Lung (tissue), 11 donors: ENCODE measurements at regions not wholly inside any gene's neighbourhood (a gene's known extent, or its start where the extent isn't known, plus 50 kb on each side); places are given as distances from the start of the nearest gene placed in this dataset.

Experiments
- ATAC-seq: fragments of 200-7000 bp; cut with Tn5 transposase; one replicate; pipeline ENCODE4 v1.9.1; 2020; ENCODE audit warnings: moderate number of reproducible peaks; ENCODE audit not compliant: insufficient read depth, low FRiP score
- DNase-seq, 3 donors: peaks; one replicate each; pipeline ENCODE4 v3.0.0-alpha.2; 2013 to 2017
- H3K27ac ChIP-seq, 2 donors: one replicate each; pipeline ENCODE4 v1.5.1; 2013; ENCODE audit warnings: mild to moderate bottlenecking in 2 of 2, moderate library complexity in 2 of 2, control low read depth in 1 of 2, inconsistent platforms in 1 of 2, low read depth in 1 of 2, low read length in 1 of 2
- H3K27me3 ChIP-seq, 3 donors: one replicate each; pipeline ENCODE4 v1.5.1; 2013; ENCODE audit warnings: low read length in 2 of 3; ENCODE audit not compliant: control insufficient read depth in 3 of 3, insufficient read depth in 3 of 3
- H3K36me3 ChIP-seq, 4 donors: one replicate each; pipeline ENCODE4 v1.5.1; 2013; ENCODE audit warnings: low read length in 4 of 4, mild to moderate bottlenecking in 1 of 4, moderate library complexity in 1 of 4; ENCODE audit not compliant: control insufficient read depth in 4 of 4, insufficient read depth in 4 of 4
- H3K4me1 ChIP-seq, 5 donors: one replicate each; pipeline ENCODE4 v1.5.1; 2013; ENCODE audit warnings: low read length in 5 of 5, mild to moderate bottlenecking in 2 of 5, moderate library complexity in 1 of 5; ENCODE audit not compliant: control insufficient read depth in 5 of 5, insufficient read depth in 5 of 5
- H3K4me3 ChIP-seq: one replicate; pipeline ENCODE4 v1.5.1; 2013; ENCODE audit warnings: mild to moderate bottlenecking, control low read depth, moderate library complexity
- H3K9ac ChIP-seq, 2 donors: one replicate each; pipeline ENCODE4 v1.5.1; 2013; ENCODE audit warnings: low read length in 2 of 2, control low read depth in 1 of 2; ENCODE audit not compliant: insufficient read depth in 1 of 2
- H3K9me3 ChIP-seq, 4 donors: one replicate each; pipeline ENCODE4 v1.5.1; 2013; ENCODE audit warnings: low read length in 3 of 4, mild to moderate bottlenecking in 1 of 4, moderate library complexity in 1 of 4; ENCODE audit not compliant: control insufficient read depth in 4 of 4, insufficient read depth in 3 of 4
- WGBS, 2 donors: extraction: QIAGEN DNeasy Blood & Tissue Kit; methylation state at CpG; one replicate each; pipeline ENCODE4 v1.1.7; 2013; 5-methylcytosine and 5-hydroxymethylcytosine counted together
- TF ChIP-seq, protein P1 (sequence below): IDR thresholded peaks from 2 replicates; pipeline ENCODE4 v1.5.1; 2012; ENCODE audit warnings: mild to moderate bottlenecking; ENCODE audit errors: control extremely low read depth, extremely low read depth
- donor health status: control.
- donor health status: control.
- donor health status: Bipolar disorder and iron deficiency.
- donor health status: healthy.
- donor health status: DM: yes; HTN: yes; CAD: no.

DNA sequence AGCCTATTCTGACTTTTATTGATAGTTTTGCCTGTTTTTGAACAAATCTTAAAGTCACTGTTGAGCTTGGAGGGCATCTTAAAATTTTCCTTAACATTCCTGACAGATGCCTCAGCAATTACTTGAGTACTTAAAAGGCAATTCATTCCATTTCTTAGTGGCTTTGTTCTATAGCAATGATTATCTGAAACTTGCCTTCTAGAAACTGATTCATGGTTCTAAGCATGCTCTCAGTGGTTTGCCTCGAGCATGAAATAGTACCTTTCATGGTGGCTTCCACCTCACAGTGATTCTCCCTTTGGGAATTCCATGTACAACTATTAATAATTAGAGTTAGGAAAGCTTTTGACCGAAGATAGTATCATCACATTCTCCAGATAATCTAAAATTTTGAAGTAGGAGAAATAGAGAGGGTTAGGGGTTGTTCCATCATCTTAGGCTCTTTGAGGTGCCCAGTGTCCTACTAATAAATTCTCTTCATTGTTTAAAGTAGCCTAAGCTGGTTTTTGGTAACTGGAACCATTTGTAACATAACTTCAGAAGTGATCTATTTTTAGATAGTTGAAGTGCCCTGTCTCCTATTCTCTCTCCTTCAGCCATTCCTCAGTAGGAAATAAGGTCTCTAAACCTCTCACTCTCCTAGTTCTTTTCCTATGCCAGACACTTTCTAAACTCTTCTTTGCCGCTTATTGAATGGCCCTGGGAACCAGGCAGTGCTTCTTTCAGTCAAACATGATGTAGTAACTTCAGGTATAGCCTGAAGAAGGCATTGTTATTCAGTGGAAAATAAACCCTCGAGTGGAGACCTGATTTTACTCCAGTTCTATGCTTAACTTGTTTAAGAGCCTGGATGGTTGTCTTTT is 156.1 kb downstream of the HAUS1 start:
- ATAC-seq (no peak), DNase-seq (no peak)
- Histone ChIP-seq H3K9me3 (no peaks in the 10 kb centered on the region), H3K4me3 (no peak overlapping the region), H3K36me3 (peaks cover 2 to 16% (median 6%) of the 10 kb centered on the region in 4 donors), H3K27me3 (no peaks in the 10 kb centered on the region), H3K9ac (no peak overlapping the region), H3K27ac (peak overlapping the region in 1 of 2 donors; percentile 84), H3K4me1 (peaks cover 0 to 49% (median 3%) of the 10 kb centered on the region in 5 donors)
- TF ChIP-seq, protein P1, sequence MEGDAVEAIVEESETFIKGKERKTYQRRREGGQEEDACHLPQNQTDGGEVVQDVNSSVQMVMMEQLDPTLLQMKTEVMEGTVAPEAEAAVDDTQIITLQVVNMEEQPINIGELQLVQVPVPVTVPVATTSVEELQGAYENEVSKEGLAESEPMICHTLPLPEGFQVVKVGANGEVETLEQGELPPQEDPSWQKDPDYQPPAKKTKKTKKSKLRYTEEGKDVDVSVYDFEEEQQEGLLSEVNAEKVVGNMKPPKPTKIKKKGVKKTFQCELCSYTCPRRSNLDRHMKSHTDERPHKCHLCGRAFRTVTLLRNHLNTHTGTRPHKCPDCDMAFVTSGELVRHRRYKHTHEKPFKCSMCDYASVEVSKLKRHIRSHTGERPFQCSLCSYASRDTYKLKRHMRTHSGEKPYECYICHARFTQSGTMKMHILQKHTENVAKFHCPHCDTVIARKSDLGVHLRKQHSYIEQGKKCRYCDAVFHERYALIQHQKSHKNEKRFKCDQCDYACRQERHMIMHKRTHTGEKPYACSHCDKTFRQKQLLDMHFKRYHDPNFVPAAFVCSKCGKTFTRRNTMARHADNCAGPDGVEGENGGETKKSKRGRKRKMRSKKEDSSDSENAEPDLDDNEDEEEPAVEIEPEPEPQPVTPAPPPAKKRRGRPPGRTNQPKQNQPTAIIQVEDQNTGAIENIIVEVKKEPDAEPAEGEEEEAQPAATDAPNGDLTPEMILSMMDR = no peak
- 81 to 89% methylated on average over 4 of the region's 4 CpGs for WGBS, 2 donors

DNA sequence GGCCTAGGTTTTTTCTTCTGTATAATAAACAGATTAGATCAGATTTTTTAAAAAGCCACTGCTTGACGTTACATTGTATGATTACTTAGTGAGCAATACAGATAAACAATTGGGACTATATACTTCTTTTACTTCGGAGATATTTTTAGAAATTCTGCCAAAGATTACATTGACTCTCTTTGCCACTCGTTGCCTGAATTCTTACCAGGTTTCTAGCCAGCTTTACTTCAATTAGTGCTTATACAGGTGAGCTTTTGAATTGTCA is 156.6 kb downstream of the HAUS1 start:
- peaks cover 5 to 21% (median 7%) of the 10 kb centered on the region in 4 donors for H3K36me3 ChIP-seq
- WGBS, 2 donors = 63 to 76% methylated on average over 3 of the region's 3 CpGs
- peak overlapping the region in 1 of 2 donors; percentile 84 for H3K27ac ChIP-seq
- no peaks in the 10 kb centered on the region for H3K27me3 ChIP-seq
- no peak overlapping the region for H3K4me3 ChIP-seq
- ATAC-seq = no peak
- peaks cover 0 to 49% (median 3%) of the 10 kb centered on the region in 5 donors for H3K4me1 ChIP-seq
- H3K9me3 ChIP-seq = no peaks in the 10 kb centered on the region
- no peak for DNase-seq
- no peak overlapping the region for H3K9ac ChIP-seq
- TF ChIP-seq, protein P1 = no peak

DNA sequence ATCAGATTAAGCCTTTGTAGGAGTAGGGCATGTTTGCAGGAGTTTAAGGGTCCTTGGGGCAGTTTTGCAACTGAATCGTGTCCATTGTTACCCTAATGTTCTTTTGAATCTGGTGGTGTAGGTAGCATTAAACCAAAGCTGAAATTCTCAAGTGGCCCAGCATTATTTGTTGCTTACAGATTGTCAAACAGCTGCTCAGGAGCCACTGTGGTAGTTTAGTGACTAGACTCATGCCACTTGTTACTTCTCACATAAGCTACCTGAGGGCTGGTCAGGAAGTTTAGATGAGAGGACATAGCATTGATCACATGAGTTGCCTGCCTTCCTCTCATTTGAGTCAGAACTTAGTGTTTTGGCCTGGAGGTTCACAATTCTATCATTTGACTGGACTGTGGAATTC is 157.6 kb downstream of the HAUS1 start:
- Histone ChIP-seq H3K36me3 (peaks cover 5 to 21% (median 7%) of the 10 kb centered on the region in 4 donors), H3K4me3 (no peak overlapping the region), H3K9me3 (no peaks in the 10 kb centered on the region), H3K4me1 (peaks cover 0 to 47% (median 3%) of the 10 kb centered on the region in 5 donors), H3K27me3 (no peaks in the 10 kb centered on the region), H3K9ac (no peak overlapping the region), H3K27ac (no peak overlapping the region)
- DNase-seq (no peak), ATAC-seq (no peak)
- 82 to 83% methylated on average over 1 of the region's 1 CpG for WGBS, 2 donors
- TF ChIP-seq, protein P1 = no peak
